Gastrocnemius medialis (tissue), 4 donors: ENCODE measurements at regions not wholly inside any gene's neighbourhood (a gene's known extent, or its start where the extent isn't known, plus 50 kb on each side); places are given as distances from the start of the nearest gene placed in this dataset.

Experiments used
- POLR2A ChIP-seq, 2 donors: fragments of 450-650 bp; IDR thresholded peaks; one replicate each; pipeline ENCODE4 v1.6.1; 2017; ENCODE audit warnings: antibody characterized with exemption in 2 of 2, mild to moderate bottlenecking in 2 of 2, moderate library complexity in 2 of 2
- TF ChIP-seq, protein P1 (sequence below), 5 experiments: fragments of 450-650 bp in 3 of 5; fragments of 200-600 bp in 2 of 5; sonication (generic) in 2 of 5; IDR thresholded peaks in 4 of 5; conservative IDR thresholded peaks in 1 of 5; 1 replicate in 4 of 5; 2 replicates in 1 of 5; pipeline ENCODE4 v1.5.1; 2016 to 2019; ENCODE audit warnings: antibody characterized with exemption in 5 of 5, mild to moderate bottlenecking in 3 of 5, moderate library complexity in 3 of 5

DNA sequence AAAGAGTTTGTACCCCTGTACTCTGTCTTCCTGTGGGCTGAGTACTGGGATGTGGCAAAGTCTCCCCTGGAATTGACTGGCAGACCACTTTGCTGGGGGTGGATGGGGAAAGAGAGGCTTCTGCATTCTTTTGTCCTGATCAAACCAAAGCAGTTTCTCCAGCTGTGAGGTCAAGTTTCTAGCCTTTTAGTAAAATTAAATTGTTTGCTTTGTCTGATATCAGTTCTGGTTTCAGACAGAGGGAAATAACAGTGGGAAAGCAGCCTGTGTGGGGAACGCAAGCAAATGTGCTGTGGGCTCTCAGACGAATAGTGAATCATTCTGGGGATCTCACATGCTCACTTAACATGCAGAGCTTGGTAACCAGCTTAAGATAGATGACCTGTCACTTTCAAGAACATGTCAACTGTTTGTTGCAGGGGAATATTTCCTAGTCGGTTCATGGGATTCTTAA lies 151.6 kb downstream of the FAT3 start:
- TF ChIP-seq, protein P1, sequence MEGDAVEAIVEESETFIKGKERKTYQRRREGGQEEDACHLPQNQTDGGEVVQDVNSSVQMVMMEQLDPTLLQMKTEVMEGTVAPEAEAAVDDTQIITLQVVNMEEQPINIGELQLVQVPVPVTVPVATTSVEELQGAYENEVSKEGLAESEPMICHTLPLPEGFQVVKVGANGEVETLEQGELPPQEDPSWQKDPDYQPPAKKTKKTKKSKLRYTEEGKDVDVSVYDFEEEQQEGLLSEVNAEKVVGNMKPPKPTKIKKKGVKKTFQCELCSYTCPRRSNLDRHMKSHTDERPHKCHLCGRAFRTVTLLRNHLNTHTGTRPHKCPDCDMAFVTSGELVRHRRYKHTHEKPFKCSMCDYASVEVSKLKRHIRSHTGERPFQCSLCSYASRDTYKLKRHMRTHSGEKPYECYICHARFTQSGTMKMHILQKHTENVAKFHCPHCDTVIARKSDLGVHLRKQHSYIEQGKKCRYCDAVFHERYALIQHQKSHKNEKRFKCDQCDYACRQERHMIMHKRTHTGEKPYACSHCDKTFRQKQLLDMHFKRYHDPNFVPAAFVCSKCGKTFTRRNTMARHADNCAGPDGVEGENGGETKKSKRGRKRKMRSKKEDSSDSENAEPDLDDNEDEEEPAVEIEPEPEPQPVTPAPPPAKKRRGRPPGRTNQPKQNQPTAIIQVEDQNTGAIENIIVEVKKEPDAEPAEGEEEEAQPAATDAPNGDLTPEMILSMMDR (IDR thresholded peaks at IDR 0.05 in 4 of 5, conservative IDR thresholded peaks at IDR 0.05 in 1 of 5) = no peak
- no peak for TF ChIP-seq POLR2A (IDR thresholded peaks at IDR 0.05)
